OCI-LY1 (cell line): ENCODE measurements at regions not wholly inside any gene's neighbourhood (a gene's known extent, or its start where the extent isn't known, plus 50 kb on each side); places are given as distances from the start of the nearest gene placed in this dataset.

Source experiments
- H2AFZ ChIP-seq: fragments of 200-600 bp; sonication (generic), shearing (Covaris generic); 2 replicates; pipeline ENCODE4 v1.6.0; 2014; ENCODE audit warnings: antibody characterized with exemption, mild to moderate bottlenecking, low read length
- H3F3A ChIP-seq: fragments of 200-600 bp; sonication (generic), shearing (Covaris generic); 2 replicates; pipeline ENCODE4 v1.6.0; 2014; ENCODE audit warnings: mild to moderate bottlenecking, antibody characterized with exemption, low read length, moderate library complexity; ENCODE audit not compliant: insufficient read depth
- H3K27ac ChIP-seq: fragments of 200-600 bp; sonication (generic); 2 replicates; pipeline ENCODE4 v1.5.1; 2014; ENCODE audit warnings: low read length, mixed run types, mild to moderate bottlenecking, low read depth; ENCODE audit not compliant: poor library complexity, severe bottlenecking
- H3K27me3 ChIP-seq: fragments of 200-600 bp; sonication (generic); 2 replicates; pipeline ENCODE4 v1.6.0; 2014; ENCODE audit warnings: antibody characterized with exemption, mild to moderate bottlenecking, low read length, moderate library complexity; ENCODE audit not compliant: insufficient read depth
- H3K36me3 ChIP-seq: fragments of 200-600 bp; sonication (generic); 2 replicates; pipeline ENCODE4 v1.6.1; 2014; ENCODE audit warnings: mild to moderate bottlenecking, antibody characterized with exemption, low read length, moderate library complexity, mixed read lengths; ENCODE audit not compliant: insufficient read depth
- H3K4me1 ChIP-seq: fragments of 200-600 bp; sonication (generic); 2 replicates; pipeline ENCODE4 v1.5.1; 2014; ENCODE audit warnings: mild to moderate bottlenecking, low read length, moderate library complexity; ENCODE audit not compliant: insufficient read depth, severe bottlenecking
- H3K4me2 ChIP-seq: fragments of 200-600 bp; sonication (generic), shearing (Covaris generic); 2 replicates; pipeline ENCODE4 v1.6.1; 2014; ENCODE audit warnings: low read length
- H3K4me3 ChIP-seq: fragments of 200-600 bp; sonication (generic); 2 replicates; pipeline ENCODE4 v1.5.1; 2014; ENCODE audit warnings: low read length, low read depth, mild to moderate bottlenecking, mixed read lengths; ENCODE audit not compliant: poor library complexity, severe bottlenecking
- H3K79me2 ChIP-seq: fragments of 200-600 bp; shearing (Covaris generic); 2 replicates; pipeline ENCODE4 v1.6.1; 2016; ENCODE audit warnings: mixed run types, low read length, mixed read lengths; ENCODE audit not compliant: insufficient read depth
- H3K9ac ChIP-seq: fragments of 200-600 bp; sonication (generic), shearing (Covaris generic); 2 replicates; pipeline ENCODE4 v1.6.1; 2014; ENCODE audit warnings: mild to moderate bottlenecking, low read length, mixed read lengths
- H3K9me2 ChIP-seq: fragments of 200-600 bp; sonication (generic), shearing (Covaris generic); 2 replicates; pipeline ENCODE4 v1.6.1; 2014; ENCODE audit warnings: low read depth, mild to moderate bottlenecking, low read length, mixed read lengths
- H3K9me3 ChIP-seq: fragments of 200-600 bp; shearing (Covaris generic); 2 replicates; pipeline ENCODE4 v1.6.1; 2014; ENCODE audit warnings: low read length, mixed read lengths
- H4K20me1 ChIP-seq: fragments of 200-600 bp; sonication (generic), shearing (Covaris generic); 2 replicates; pipeline ENCODE4 v1.6.0; 2016; ENCODE audit warnings: mild to moderate bottlenecking, low read length; ENCODE audit not compliant: insufficient read depth
- EZH2 ChIP-seq: fragments of 200-600 bp; sonication (generic), shearing (Covaris generic); IDR thresholded peaks from 2 replicates; pipeline ENCODE4 v1.8.0; 2017; ENCODE audit warnings: borderline replicate concordance, mixed run types, mild to moderate bottlenecking, antibody characterized with exemption, low read length, moderate library complexity, mixed read lengths
- TF ChIP-seq, protein P1 (sequence below): fragments of 200-600 bp; sonication (generic), shearing (Covaris generic); IDR thresholded peaks from 2 replicates; pipeline ENCODE4 v1.5.1; 2017; ENCODE audit warnings: mild to moderate bottlenecking, antibody characterized with exemption, low read length, moderate library complexity, mixed read lengths

DNA sequence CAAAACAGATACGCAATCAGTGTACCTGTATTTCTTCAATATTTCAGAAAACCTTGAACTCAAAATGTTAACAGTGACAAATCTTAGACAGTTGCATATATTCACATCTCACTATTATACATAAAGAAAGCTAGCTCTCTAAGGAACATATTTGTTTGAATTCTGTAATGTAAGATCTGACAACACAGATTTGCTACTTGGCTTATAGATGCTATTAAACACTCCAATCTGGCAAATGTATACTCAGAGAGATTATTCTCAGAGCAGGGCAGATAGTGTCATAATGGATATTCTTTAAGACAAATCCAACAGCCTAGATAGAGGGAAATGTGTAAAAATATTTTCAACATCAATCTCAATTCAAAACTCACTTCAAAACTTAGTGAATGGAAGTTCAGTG, 794.5 kb upstream of the CDH9 start:
- no peak overlapping the region for H3K4me2 ChIP-seq
- H4K20me1 ChIP-seq = no peaks in the 10 kb centered on the region
- no peaks in the 10 kb centered on the region for H3K36me3 ChIP-seq
- no peak overlapping the region for H3K4me3 ChIP-seq
- H2AFZ ChIP-seq = no peak overlapping the region
- no peaks in the 10 kb centered on the region for H3K9me2 ChIP-seq
- H3F3A ChIP-seq = no peaks in the 10 kb centered on the region
- no peak overlapping the region for H3K9ac ChIP-seq
- H3K9me3 ChIP-seq = no peaks in the 10 kb centered on the region
- no peaks in the 10 kb centered on the region for H3K27me3 ChIP-seq
- H3K4me1 ChIP-seq = no peaks in the 10 kb centered on the region
- TF ChIP-seq, protein P1, sequence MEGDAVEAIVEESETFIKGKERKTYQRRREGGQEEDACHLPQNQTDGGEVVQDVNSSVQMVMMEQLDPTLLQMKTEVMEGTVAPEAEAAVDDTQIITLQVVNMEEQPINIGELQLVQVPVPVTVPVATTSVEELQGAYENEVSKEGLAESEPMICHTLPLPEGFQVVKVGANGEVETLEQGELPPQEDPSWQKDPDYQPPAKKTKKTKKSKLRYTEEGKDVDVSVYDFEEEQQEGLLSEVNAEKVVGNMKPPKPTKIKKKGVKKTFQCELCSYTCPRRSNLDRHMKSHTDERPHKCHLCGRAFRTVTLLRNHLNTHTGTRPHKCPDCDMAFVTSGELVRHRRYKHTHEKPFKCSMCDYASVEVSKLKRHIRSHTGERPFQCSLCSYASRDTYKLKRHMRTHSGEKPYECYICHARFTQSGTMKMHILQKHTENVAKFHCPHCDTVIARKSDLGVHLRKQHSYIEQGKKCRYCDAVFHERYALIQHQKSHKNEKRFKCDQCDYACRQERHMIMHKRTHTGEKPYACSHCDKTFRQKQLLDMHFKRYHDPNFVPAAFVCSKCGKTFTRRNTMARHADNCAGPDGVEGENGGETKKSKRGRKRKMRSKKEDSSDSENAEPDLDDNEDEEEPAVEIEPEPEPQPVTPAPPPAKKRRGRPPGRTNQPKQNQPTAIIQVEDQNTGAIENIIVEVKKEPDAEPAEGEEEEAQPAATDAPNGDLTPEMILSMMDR = no peak
- no peak for TF ChIP-seq EZH2
- no peak overlapping the region for H3K27ac ChIP-seq
- no peaks in the 10 kb centered on the region for H3K79me2 ChIP-seq

DNA sequence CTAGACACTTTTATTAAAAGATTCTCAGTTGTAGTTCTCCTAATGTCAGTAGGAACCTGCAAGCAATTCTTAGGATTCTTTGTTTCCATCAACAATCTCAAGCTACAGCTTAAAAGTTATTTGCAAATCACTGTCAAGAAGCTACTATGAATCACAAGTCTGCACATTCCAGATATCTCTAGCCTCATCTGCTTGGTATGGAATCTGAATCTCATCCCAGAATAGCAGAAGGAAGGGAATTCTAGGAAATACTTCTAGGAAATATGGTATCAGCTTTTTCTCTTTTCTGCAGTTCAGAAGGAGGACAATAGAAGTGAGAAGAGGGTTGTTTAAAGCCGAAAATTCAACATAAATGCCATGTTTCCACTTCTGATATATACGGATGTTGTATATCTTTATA, 792.2 kb upstream of the CDH9 start:
- Histone ChIP-seq H3K9me2 (no peaks in the 10 kb centered on the region), H3F3A (no peaks in the 10 kb centered on the region), H3K4me1 (no peaks in the 10 kb centered on the region)

DNA sequence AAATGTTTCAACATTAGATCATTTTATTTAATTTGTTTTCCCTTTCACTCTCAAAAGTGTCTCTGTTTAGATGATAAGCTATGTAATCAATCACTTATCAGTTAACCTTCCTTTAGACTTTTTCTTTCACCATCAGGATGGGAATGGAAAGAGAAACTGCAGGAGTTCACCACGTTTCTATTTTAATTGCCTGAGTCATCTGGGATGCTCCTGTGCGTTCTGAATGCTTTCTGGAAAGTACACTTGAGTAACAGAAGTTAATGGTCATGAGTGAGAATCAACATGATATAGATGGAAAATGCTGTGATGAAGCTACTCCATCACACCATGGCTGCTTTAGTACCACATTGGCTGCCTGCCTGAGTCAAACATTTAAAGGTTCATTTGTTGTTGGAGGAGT, 783.3 kb upstream of the CDH9 start:
- H3F3A ChIP-seq = no peaks in the 10 kb centered on the region
- no peak overlapping the region for H3K4me2 ChIP-seq
- no peak overlapping the region for H3K9ac ChIP-seq
- H3K4me3 ChIP-seq = no peak overlapping the region
- no peak for TF ChIP-seq EZH2
- TF ChIP-seq, protein P1 = no peak
- H4K20me1 ChIP-seq = no peaks in the 10 kb centered on the region
- H3K9me2 ChIP-seq = no peaks in the 10 kb centered on the region
- no peak overlapping the region for H2AFZ ChIP-seq
- H3K36me3 ChIP-seq = no peaks in the 10 kb centered on the region
- no peaks in the 10 kb centered on the region for H3K4me1 ChIP-seq
- H3K27ac ChIP-seq = no peak overlapping the region
- H3K9me3 ChIP-seq = no peaks in the 10 kb centered on the region
- no peaks in the 10 kb centered on the region for H3K27me3 ChIP-seq
- no peaks in the 10 kb centered on the region for H3K79me2 ChIP-seq

More for the DNA sequence above, 792.2 kb upstream of the CDH9 start:
- H2AFZ ChIP-seq = no peak overlapping the region
- H3K79me2 ChIP-seq = no peaks in the 10 kb centered on the region
- TF ChIP-seq, protein P1 = no peak
- no peak for TF ChIP-seq EZH2
- no peaks in the 10 kb centered on the region for H3K27me3 ChIP-seq
- H3K4me3 ChIP-seq = no peak overlapping the region
- H3K27ac ChIP-seq = no peak overlapping the region
- H3K36me3 ChIP-seq = no peaks in the 10 kb centered on the region
- H4K20me1 ChIP-seq = no peaks in the 10 kb centered on the region
- H3K4me2 ChIP-seq = no peak overlapping the region
- H3K9me3 ChIP-seq = no peaks in the 10 kb centered on the region
- no peak overlapping the region for H3K9ac ChIP-seq
